GM23338 (cell line): ENCODE measurements at regions not wholly inside any gene's neighbourhood (a gene's known extent, or its start where the extent isn't known, plus 50 kb on each side); places are given as distances from the start of the nearest gene placed in this dataset.

ENCODE experiments used
- CREB1 ChIP-seq: fragments of 250-450 bp; sonication (Bioruptor Pico); IDR thresholded peaks from 2 replicates; pipeline ENCODE4 v1.5.0; 2020; ENCODE audit warnings: low read depth, mild to moderate bottlenecking, moderate library complexity
- EZH2 ChIP-seq: fragments of 200-600 bp; sonication (generic); IDR thresholded peaks from one replicate; pipeline ENCODE4 v1.8.0; 2017; ENCODE audit warnings: antibody characterized with exemption, mild to moderate bottlenecking, low read depth; ENCODE audit not compliant: unreplicated experiment
- EZH2phosphoT487 ChIP-seq: fragments of 200-600 bp; sonication (generic); IDR thresholded peaks from one replicate; pipeline ENCODE4 v1.8.1; 2018; ENCODE audit warnings: antibody characterized with exemption; ENCODE audit not compliant: unreplicated experiment
- JUNB ChIP-seq: IDR thresholded peaks from one replicate; pipeline ENCODE4 v1.6.1; 2016; ENCODE audit warnings: antibody characterized with exemption; ENCODE audit not compliant: unreplicated experiment
- NANOG ChIP-seq: IDR thresholded peaks from 2 replicates; pipeline ENCODE4 v1.6.1; 2016; ENCODE audit warnings: antibody characterized with exemption, borderline replicate concordance
- POLR2AphosphoS5 ChIP-seq: IDR thresholded peaks from 2 replicates; pipeline ENCODE4 v1.6.1; 2016; ENCODE audit warnings: antibody characterized with exemption, low read depth
- STAT1 ChIP-seq: IDR thresholded peaks from one replicate; pipeline ENCODE4 v1.6.1; 2016; ENCODE audit warnings: antibody characterized with exemption; ENCODE audit not compliant: unreplicated experiment
- ZNF331 ChIP-seq: fragments of 250-450 bp; sonication (Bioruptor Pico); IDR thresholded peaks from 2 replicates; pipeline ENCODE4 v1.5.0; 2020; ENCODE audit warnings: low read depth, mild to moderate bottlenecking, moderate library complexity
- TF ChIP-seq, protein P1 (sequence below), 2 experiments: fragments of 200-600 bp in 1 of 2; sonication (generic) in 1 of 2; conservative IDR thresholded peaks; 2 replicates each; pipeline versions ENCODE4 v1.5.1 to v1.6.1; 2016 to 2017; ENCODE audit warnings: antibody characterized with exemption in 2 of 2, low read depth in 2 of 2, mild to moderate bottlenecking in 2 of 2, moderate library complexity in 1 of 2
- TF ChIP-seq, protein P2 (sequence below): IDR thresholded peaks from one replicate; pipeline ENCODE4 v1.6.1; 2018; ENCODE audit warnings: antibody characterized with exemption; ENCODE audit not compliant: unreplicated experiment
- TF ChIP-seq, protein P3 (sequence below): fragments of 250-450 bp; sonication (Bioruptor Pico); IDR thresholded peaks from 2 replicates; pipeline ENCODE4 v1.5.0; 2020; ENCODE audit warnings: mild to moderate bottlenecking, moderate library complexity

DNA sequence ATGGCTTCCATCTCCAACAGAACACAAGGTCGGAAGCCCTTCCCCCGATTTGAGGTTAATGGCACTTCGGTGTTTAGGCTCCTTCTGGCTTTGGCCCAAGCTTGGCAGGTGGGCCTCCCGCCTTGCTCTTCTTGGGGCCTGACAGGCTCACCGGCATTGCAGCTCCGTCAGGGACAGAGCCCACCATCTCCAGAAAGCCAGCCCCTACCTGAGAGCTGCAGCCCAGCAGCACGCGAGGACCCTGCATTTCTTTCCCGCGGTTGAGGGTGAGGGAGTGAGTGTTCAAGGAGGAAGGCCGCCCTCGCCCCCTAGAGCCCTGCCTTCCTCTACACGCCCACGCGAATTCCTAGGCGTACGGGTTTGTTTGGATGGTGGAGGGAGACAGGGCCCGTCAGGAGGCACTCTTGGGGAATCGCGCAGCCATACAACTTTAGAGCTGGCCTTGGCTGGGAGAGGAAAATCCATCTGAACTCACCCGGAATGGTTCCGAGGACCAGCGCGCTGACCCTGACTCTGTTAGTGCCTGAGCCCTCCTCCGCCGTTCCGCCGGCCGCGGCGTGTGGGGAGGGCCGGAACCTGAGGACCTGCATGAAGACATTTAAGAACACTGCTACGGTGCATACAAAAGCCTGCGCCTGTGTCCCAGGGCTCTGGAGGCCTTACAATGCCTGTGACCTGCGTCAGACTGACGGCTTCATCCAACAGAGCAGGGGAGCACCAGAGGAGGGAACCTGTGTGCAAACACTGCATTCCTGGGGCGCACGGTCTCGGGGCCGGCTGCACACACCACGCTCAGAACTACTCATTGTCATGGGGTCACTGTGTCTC, 73.8 kb downstream of the MRPL36 start:
- no peak for TF ChIP-seq CREB1 (CRISPR knock-in tag)
- TF ChIP-seq, protein P1, sequence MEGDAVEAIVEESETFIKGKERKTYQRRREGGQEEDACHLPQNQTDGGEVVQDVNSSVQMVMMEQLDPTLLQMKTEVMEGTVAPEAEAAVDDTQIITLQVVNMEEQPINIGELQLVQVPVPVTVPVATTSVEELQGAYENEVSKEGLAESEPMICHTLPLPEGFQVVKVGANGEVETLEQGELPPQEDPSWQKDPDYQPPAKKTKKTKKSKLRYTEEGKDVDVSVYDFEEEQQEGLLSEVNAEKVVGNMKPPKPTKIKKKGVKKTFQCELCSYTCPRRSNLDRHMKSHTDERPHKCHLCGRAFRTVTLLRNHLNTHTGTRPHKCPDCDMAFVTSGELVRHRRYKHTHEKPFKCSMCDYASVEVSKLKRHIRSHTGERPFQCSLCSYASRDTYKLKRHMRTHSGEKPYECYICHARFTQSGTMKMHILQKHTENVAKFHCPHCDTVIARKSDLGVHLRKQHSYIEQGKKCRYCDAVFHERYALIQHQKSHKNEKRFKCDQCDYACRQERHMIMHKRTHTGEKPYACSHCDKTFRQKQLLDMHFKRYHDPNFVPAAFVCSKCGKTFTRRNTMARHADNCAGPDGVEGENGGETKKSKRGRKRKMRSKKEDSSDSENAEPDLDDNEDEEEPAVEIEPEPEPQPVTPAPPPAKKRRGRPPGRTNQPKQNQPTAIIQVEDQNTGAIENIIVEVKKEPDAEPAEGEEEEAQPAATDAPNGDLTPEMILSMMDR (conservative IDR thresholded peaks at IDR 0.05; ENCODE audit: low read depth in 2 of 2): peak in 1 of 2 experiments; percentile 31; a peak in 2 of 4 replicates
- no peak for TF ChIP-seq EZH2phosphoT487
- TF ChIP-seq POLR2AphosphoS5: no peak
- TF ChIP-seq EZH2: no peak
- TF ChIP-seq JUNB: no peak
- TF ChIP-seq, protein P2, sequence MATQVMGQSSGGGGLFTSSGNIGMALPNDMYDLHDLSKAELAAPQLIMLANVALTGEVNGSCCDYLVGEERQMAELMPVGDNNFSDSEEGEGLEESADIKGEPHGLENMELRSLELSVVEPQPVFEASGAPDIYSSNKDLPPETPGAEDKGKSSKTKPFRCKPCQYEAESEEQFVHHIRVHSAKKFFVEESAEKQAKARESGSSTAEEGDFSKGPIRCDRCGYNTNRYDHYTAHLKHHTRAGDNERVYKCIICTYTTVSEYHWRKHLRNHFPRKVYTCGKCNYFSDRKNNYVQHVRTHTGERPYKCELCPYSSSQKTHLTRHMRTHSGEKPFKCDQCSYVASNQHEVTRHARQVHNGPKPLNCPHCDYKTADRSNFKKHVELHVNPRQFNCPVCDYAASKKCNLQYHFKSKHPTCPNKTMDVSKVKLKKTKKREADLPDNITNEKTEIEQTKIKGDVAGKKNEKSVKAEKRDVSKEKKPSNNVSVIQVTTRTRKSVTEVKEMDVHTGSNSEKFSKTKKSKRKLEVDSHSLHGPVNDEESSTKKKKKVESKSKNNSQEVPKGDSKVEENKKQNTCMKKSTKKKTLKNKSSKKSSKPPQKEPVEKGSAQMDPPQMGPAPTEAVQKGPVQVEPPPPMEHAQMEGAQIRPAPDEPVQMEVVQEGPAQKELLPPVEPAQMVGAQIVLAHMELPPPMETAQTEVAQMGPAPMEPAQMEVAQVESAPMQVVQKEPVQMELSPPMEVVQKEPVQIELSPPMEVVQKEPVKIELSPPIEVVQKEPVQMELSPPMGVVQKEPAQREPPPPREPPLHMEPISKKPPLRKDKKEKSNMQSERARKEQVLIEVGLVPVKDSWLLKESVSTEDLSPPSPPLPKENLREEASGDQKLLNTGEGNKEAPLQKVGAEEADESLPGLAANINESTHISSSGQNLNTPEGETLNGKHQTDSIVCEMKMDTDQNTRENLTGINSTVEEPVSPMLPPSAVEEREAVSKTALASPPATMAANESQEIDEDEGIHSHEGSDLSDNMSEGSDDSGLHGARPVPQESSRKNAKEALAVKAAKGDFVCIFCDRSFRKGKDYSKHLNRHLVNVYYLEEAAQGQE: no peak
- no peak for TF ChIP-seq STAT1
- TF ChIP-seq, protein P3, sequence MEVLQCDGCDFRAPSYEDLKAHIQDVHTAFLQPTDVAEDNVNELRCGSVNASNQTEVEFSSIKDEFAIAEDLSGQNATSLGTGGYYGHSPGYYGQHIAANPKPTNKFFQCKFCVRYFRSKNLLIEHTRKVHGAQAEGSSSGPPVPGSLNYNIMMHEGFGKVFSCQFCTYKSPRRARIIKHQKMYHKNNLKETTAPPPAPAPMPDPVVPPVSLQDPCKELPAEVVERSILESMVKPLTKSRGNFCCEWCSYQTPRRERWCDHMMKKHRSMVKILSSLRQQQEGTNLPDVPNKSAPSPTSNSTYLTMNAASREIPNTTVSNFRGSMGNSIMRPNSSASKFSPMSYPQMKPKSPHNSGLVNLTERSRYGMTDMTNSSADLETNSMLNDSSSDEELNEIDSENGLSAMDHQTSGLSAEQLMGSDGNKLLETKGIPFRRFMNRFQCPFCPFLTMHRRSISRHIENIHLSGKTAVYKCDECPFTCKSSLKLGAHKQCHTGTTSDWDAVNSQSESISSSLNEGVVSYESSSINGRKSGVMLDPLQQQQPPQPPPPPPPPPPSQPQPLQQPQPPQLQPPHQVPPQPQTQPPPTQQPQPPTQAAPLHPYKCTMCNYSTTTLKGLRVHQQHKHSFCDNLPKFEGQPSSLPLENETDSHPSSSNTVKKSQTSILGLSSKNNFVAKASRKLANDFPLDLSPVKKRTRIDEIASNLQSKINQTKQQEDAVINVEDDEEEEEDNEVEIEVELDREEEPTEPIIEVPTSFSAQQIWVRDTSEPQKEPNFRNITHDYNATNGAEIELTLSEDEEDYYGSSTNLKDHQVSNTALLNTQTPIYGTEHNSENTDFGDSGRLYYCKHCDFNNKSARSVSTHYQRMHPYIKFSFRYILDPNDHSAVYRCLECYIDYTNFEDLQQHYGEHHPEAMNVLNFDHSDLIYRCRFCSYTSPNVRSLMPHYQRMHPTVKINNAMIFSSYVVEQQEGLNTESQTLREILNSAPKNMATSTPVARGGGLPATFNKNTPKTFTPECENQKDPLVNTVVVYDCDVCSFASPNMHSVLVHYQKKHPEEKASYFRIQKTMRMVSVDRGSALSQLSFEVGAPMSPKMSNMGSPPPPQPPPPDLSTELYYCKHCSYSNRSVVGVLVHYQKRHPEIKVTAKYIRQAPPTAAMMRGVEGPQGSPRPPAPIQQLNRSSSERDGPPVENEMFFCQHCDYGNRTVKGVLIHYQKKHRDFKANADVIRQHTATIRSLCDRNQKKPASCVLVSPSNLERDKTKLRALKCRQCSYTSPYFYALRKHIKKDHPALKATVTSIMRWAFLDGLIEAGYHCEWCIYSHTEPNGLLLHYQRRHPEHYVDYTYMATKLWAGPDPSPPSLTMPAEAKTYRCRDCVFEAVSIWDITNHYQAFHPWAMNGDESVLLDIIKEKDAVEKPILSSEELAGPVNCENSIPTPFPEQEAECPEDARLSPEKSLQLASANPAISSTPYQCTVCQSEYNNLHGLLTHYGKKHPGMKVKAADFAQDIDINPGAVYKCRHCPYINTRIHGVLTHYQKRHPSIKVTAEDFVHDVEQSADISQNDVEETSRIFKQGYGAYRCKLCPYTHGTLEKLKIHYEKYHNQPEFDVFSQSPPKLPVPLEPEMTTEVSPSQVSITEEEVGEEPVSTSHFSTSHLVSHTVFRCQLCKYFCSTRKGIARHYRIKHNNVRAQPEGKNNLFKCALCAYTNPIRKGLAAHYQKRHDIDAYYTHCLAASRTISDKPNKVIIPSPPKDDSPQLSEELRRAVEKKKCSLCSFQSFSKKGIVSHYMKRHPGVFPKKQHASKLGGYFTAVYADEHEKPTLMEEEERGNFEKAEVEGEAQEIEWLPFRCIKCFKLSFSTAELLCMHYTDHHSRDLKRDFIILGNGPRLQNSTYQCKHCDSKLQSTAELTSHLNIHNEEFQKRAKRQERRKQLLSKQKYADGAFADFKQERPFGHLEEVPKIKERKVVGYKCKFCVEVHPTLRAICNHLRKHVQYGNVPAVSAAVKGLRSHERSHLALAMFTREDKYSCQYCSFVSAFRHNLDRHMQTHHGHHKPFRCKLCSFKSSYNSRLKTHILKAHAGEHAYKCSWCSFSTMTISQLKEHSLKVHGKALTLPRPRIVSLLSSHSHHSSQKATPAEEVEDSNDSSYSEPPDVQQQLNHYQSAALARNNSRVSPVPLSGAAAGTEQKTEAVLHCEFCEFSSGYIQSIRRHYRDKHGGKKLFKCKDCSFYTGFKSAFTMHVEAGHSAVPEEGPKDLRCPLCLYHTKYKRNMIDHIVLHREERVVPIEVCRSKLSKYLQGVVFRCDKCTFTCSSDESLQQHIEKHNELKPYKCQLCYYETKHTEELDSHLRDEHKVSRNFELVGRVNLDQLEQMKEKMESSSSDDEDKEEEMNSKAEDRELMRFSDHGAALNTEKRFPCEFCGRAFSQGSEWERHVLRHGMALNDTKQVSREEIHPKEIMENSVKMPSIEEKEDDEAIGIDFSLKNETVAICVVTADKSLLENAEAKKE (CRISPR knock-in tag): no peak
- TF ChIP-seq ZNF331 (CRISPR knock-in tag): no peak
- no peak for TF ChIP-seq NANOG
